CD4-positive, alpha-beta T cell treated with Interleukin-2 at 100 ng/mL for 4 hours (primary cell): ENCODE measurements at regions not wholly inside any gene's neighbourhood (a gene's known extent, or its start where the extent isn't known, plus 50 kb on each side); places are given as distances from the start of the nearest gene placed in this dataset.
"Not testable (repeated sequence)": the region's sequence is repeated elsewhere in the genome, so short reads cannot be mapped to it uniquely, and the experiment has no call there.

Experiments used
- DNase-seq: peaks from one replicate; pipeline ENCODE4 v3.0.0-alpha.2; 2020; ENCODE audit warnings: low spot score

GRCh38 chr3:70737666-70738290, 425.3 kb upstream of the MDFIC2 start:
- no peak for DNase-seq

GRCh38 chr3:70736009-70736408, 423.6 kb upstream of the MDFIC2 start:
- no peak for DNase-seq

DNA sequence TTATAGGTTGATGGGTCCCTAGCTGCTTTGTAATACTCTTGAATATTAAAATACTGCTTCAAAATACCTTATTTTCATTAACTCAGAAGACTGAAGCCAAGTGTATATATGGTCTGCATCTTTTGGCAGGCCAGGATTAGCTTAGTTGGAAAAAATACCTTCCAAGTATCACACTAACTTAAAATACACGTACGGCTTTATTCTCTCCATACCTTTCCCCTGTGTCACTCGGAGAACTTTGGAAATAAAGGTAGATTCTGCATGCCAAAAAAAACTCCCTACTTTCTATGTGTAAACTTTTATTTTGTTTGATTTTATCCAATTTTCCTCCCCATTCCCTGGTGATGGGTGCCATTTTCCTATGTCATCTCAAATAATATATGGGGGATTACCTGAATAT, 422.3 kb upstream of the MDFIC2 start:
- DNase-seq = no peak

DNA sequence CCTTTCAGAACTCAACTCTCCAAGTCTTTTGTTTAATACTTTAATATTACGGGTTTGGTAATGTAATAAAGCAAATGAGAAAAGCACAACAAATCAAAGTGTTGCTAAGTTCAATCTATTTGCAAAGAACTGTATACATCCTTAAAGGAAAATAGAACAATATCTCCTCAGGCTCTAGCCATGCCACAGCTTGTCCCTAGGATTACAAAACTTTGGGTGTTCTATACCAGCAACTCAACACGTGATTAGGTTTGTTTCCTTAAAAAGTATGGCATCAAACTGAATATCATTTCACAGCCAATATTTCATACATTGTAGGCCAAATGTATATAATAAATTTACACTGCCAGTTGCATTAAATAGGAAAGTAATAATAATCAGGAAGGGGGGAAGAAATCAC, 418.6 kb upstream of the MDFIC2 start:
- no peak for DNase-seq

GRCh38 chr3:70729845-70730244, 417.4 kb upstream of the MDFIC2 start:
- no peak for DNase-seq

GRCh38 chr3:70728311-70728710, 415.9 kb upstream of the MDFIC2 start:
- no peak for DNase-seq

- DNase-seq = no peak
Measured at GRCh38 chr3:70726961-70727360, 414.5 kb upstream of the MDFIC2 start.

DNA sequence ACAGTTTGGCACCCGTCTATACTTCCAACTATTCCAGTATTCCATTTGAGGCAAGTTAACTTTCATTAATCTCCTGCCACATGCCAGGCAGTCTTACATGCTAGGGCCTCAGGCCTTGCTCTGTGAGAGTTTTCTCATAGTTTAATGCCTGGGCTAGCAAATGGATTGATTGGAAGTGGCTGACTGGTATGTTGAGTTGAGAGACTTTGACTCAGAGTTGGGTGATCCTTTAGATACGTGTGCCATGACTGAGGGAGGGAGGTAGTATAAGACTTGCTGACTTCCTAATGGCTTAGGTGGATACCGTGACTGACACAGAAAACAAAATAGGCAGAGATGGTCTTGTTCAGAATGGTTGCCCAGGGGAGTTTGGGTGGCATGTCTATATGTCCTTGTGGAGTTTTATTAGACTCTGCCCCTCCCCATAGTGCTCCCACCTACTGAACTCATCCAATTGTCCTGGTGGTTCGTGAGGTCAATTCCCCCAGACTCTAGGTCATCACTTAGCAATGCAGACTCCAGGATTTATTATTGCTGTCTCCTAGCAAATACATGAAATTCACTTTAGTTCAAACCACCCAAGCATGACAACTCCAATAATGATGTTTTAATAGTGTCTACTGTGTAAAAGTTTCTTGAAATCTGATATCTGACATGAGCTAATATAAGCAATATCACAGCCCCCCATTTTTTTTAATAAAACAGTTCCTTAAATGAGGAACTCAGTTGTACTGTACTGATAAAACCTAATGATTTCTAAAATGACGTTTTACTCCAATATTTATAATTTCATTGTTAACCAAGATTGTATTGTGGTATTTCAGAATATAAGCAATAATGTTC, 413.9 kb upstream of the MDFIC2 start:
- DNase-seq = no peak

- no peak for DNase-seq
Measured at GRCh38 chr3:70722018-70722417, 409.6 kb upstream of the MDFIC2 start.

GRCh38 chr3:70716832-70717231, 404.4 kb upstream of the MDFIC2 start:
- no peak for DNase-seq

DNA sequence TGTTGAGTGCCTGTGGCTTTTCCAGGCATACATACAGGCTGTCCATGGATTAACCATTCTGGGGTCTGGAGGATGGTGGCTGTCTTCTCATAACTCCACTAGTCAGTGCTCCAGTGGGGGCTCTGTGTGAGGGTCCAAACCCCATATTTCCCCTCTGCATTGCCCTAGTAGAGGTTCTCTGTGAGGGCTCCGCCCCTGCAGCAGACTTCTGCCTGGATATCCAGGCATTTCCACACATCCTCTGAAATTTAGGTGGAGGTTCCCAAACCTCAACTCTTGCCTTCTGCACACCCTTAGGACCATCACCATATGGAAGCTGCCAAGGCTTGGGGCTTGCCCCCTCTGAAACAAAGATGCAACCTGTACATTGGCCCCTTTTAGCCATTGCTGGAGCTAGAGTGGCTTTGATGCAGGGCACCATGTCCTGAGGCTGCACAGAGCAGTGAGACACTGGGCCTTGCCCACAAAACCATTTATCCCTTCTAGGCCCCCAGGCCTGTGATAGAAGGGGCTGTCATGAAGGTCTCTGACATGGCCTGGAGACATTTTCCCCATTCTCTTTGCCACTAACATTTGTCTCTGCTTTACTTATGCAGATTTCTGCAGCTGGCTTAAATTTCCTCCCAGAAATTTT, 400.1 kb upstream of the MDFIC2 start:
- DNase-seq = no peak

GRCh38 chr3:70703305-70704102, 391.1 kb upstream of the MDFIC2 start:
- DNase-seq = no peak

DNA sequence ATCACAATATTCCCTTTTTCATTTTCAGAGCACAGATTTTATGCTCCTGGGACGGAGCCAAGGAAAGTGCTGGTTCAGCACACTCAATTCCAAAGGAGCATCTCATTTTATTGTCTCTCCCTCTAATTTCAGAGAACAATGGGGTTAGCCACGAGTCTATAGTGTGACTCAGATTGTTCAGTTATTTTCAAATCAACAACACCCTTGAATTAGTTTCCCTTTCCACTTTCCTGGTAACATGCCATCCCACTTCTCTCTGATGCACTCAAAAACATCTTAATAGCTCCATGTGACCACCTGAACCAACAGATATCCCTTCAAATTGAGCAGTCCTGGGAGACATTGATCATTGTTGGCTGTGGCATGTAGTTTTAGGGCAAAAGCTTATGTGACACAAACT, 389.7 kb upstream of the MDFIC2 start:
- no peak for DNase-seq

GRCh38 chr3:70684701-70685100, 372.3 kb upstream of the MDFIC2 start:
- no peak for DNase-seq

GRCh38 chr3:70675810-70676209, 363.4 kb upstream of the MDFIC2 start:
- not testable (repeated sequence) for DNase-seq

DNA sequence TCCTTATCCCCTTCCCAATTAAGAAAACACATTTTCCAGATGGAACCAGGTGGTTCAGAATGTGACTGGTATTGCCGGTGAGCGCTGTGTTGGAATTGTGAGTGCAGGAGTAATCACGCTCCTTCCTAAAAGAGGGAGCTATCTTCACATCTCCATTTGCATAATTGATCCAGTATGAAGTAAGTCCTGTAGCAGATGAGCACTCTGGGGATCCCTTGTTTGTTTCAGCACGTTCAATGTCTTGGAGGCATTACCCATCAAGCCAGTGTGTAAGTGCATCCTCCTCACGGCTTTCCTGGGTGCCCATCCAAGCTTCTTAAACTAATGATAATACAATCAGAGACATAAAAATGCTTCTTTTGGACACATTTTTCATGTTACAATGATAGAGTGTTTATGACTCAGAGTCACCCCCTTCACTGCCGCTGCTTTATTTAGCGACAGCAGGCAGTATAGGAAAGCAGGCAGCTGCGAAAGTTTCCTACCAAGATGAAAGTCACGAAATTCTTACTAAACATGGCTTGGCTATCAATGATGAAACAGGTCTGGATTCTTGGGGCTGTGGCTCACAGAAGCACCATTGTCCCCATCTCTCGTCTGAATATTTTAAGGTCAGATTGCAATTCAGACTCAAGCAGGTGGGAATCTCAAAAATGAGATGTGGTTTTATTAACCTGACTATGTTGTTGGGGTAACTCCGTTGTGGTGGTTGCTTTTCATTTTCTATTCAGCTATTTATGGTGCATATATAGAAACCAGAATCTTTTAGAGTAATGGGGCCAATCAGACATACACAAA, 346.3 kb upstream of the MDFIC2 start:
- no peak for DNase-seq

DNA sequence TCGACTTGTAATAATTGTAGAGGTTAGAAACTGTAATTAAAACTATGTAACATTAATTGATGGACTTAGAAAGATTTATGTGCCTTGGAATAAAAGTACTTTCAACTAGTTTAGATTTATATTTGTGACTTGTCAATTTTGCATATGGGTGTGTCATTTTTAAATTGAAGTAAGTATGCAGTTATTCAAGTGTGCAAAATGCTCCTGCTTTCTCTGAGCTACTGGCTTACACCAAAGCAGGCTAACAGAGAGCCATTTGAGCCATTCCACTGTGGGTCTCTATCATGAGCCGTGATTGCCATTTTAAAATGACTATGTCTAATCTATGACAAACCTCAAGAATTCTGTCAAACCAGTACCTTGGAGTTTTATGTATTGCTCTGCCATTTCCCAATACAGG, 345.0 kb upstream of the MDFIC2 start:
- no peak for DNase-seq

DNA sequence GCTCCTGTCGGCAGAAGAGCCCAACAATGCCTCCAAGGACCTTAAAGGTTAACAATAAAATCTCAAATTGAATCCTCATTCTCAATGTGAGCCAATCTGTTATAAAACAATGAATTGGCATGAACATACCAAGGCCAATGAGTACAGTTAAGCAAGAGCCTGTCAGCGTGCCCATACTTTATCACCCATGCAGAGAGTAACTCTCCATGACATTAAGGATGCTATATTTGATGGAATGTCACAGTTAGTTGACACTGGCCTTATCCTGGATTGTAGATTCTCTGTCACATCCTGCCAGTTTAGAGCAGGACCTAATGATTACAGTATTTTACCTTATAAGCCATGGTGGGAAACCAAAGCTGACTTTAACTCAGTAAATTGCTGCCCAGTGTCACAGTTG, 335.4 kb upstream of the MDFIC2 start:
- DNase-seq = no peak

DNA sequence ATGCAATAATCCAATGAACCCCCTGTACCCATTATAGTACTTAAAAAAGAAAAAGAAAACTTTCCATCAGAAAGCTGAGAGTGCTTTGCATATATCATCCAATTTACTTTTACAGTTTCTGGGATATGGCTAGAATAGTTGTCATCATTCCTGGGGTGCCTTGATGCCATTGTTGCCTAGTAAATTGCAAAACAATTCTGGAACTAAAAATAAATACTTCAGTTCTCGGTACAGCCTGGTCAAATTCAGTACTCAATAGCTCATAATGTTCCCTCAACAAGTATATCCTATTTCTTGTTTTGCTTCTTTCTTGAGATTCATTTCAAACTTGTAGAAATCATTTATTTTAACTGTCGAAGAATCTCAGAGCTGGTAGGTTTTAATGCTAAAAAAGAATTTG, 334.7 kb upstream of the MDFIC2 start:
- DNase-seq = no peak

GRCh38 chr3:70646635-70647034, 334.2 kb upstream of the MDFIC2 start:
- DNase-seq = no peak

DNA sequence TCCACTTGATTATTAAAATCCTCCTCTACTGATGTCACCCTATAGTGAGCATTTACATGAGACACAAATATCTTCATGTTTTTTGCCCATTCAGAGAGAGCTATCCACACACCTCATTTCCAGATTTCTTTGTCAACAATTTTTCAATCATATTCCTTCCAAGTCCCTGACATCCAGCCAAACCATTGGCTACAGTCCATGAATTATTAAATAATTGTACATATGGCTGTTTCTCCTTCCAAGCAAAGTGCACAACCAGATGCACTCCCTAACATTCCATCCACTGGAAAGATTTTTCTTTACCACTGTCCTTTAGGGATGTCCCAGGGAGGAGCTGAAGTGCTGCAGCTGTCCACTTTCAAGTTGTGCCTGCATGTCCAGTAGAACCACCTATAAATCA, 328.0 kb upstream of the MDFIC2 start:
- DNase-seq = no peak

GRCh38 chr3:70635301-70635700, 322.9 kb upstream of the MDFIC2 start:
- no peak for DNase-seq
